MCF 10A (cell line): ENCODE measurements at regions not wholly inside any gene's neighbourhood (a gene's known extent, or its start where the extent isn't known, plus 50 kb on each side); places are given as distances from the start of the nearest gene placed in this dataset.
A peak's percentile ranks its signal among the peaks of the same experiment; 100 is the strongest.

Experiments
- BruUV-seq: library from RNA; stranded (reverse); fragments of 400-500 nt; replicated peaks from 2 replicates; lab custom pipeline; 2021; lab: Mats Ljungman, UMichigan
- CTCF ChIA-PET: fragments of 300-600 bp; sonication (Branson Sonifier 250); formaldehyde crosslinking; extraction: SDS; loops from one replicate; lab custom pipeline; 2021; ENCODE audit warnings: antibody characterized with exemption, inconsistent platforms; lab: Yijun Ruan, JAX
- POLR2A ChIA-PET: fragments of 300-600, 350-650 bp; sonication (Branson Sonifier 250); formaldehyde crosslinking; extraction: SDS; loops from one replicate; lab custom pipeline; 2020; ENCODE audit warnings: antibody characterized with exemption, inconsistent platforms; lab: Yijun Ruan, JAX
- DNase-seq: peaks from one replicate; pipeline ENCODE4 v3.0.0-alpha.2; 2018; ENCODE audit not compliant: unreplicated experiment
- H3K27ac Mint-ChIP-seq: one replicate; pipeline ENCODE4 v1.8.0; 2022; ENCODE audit warnings: mild to moderate bottlenecking, low read depth, mixed read lengths; ENCODE audit not compliant: unreplicated experiment
- H3K27me3 Mint-ChIP-seq: one replicate; pipeline ENCODE4 v1.8.0; 2022; ENCODE audit warnings: mixed read lengths; ENCODE audit not compliant: insufficient read depth, unreplicated experiment
- H3K36me3 Mint-ChIP-seq: one replicate; pipeline ENCODE4 v1.8.0; 2022; ENCODE audit warnings: mild to moderate bottlenecking, moderate library complexity, mixed read lengths; ENCODE audit not compliant: insufficient read depth, unreplicated experiment
- H3K4me1 Mint-ChIP-seq: one replicate; pipeline ENCODE4 v1.8.0; 2022; ENCODE audit warnings: mixed read lengths; ENCODE audit not compliant: insufficient read depth, unreplicated experiment
- H3K4me3 Mint-ChIP-seq: one replicate; pipeline ENCODE4 v1.8.0; 2022; ENCODE audit warnings: mild to moderate bottlenecking, moderate library complexity, mixed read lengths; ENCODE audit not compliant: unreplicated experiment
- H3K9me3 Mint-ChIP-seq: one replicate; pipeline ENCODE4 v1.8.0; 2022; ENCODE audit warnings: mixed read lengths; ENCODE audit not compliant: unreplicated experiment
- intact Hi-C: fragments of 100-400 bp; cut with micrococcal nuclease; formaldehyde crosslinking; loops from 2 replicates; pipeline ENCODE4 v1.14.1; 2022
- TF ChIP-seq, protein P1 (sequence below): fragments of 200-600 bp; IDR thresholded peaks from one replicate; pipeline ENCODE4 v1.8.0; 2022; ENCODE audit warnings: antibody characterized with exemption, mild to moderate bottlenecking; ENCODE audit not compliant: unreplicated experiment

DNA sequence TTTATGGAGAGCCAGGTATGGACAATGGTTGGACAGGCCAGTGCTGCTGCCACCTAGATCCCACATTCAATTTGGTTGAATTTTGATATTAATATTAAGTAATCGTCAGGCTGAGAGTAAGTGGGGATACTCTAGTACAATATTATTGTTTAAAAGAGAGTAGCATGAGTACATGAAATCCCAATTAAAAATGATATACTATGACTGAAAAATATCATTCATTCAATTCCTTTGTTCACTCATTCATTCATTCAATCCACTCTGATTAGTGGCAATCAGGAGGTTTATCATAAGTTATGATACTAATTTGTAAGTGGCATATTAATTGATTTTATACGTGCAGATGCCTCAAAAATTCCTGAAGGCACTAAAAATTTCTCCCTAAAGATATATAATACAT is 224.2 kb downstream of the DMRT2 start:
- DNase-seq = no peak
- TF ChIP-seq, protein P1, sequence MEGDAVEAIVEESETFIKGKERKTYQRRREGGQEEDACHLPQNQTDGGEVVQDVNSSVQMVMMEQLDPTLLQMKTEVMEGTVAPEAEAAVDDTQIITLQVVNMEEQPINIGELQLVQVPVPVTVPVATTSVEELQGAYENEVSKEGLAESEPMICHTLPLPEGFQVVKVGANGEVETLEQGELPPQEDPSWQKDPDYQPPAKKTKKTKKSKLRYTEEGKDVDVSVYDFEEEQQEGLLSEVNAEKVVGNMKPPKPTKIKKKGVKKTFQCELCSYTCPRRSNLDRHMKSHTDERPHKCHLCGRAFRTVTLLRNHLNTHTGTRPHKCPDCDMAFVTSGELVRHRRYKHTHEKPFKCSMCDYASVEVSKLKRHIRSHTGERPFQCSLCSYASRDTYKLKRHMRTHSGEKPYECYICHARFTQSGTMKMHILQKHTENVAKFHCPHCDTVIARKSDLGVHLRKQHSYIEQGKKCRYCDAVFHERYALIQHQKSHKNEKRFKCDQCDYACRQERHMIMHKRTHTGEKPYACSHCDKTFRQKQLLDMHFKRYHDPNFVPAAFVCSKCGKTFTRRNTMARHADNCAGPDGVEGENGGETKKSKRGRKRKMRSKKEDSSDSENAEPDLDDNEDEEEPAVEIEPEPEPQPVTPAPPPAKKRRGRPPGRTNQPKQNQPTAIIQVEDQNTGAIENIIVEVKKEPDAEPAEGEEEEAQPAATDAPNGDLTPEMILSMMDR = no peak
- POLR2A ChIA-PET = no interaction called here
- no peaks in the 10 kb centered on the region for H3K9me3 Mint-ChIP-seq
- H3K27ac Mint-ChIP-seq = no peak overlapping the region
- no peaks in the 10 kb centered on the region for H3K4me1 Mint-ChIP-seq
- intact Hi-C loops = no loop called here
- H3K36me3 Mint-ChIP-seq = no peaks in the 10 kb centered on the region
- no peak overlapping the region for H3K4me3 Mint-ChIP-seq
- no peaks in the 10 kb centered on the region for H3K27me3 Mint-ChIP-seq
- CTCF ChIA-PET = interaction anchor here (0.7 to 1.0 kb wide), 3 partner anchors 9 to 458 kb away, joined by 3 to 4 read pairs (median 3); no protein-coding TSS in a partner anchor
- no TSS peak for BruUV-seq

DNA sequence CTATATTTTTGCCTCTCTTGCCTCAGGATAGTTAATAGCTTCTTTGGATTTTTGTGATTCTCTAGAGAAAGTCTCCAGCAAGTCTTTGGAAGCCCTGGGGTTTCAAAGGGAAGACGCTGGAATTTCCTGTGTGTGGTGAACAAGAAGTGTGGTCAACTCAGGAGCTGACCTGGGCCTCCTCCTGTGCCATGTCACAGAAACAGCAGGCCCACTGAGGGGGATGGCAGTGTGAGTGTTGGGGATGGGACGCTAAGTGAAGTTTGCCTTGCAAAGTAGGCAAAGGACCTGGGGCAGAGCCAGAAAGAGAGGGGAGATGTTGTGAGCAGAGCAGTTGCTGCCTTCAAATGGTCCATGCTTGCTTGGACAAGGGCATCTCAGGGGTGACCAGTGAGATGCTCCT is 226.3 kb downstream of the DMRT2 start:
- no peaks in the 10 kb centered on the region for H3K27me3 Mint-ChIP-seq
- ChIA-PET CTCF (interaction anchor here (0.7 kb wide), 1 partner anchor 28 kb away, joined by 3 read pairs; no protein-coding TSS in a partner anchor), POLR2A (interaction anchor here (1.0 kb wide), 1 partner anchor 12 kb away, joined by 3 read pairs; no protein-coding TSS in a partner anchor)
- no peaks in the 10 kb centered on the region for H3K9me3 Mint-ChIP-seq
- no peaks in the 10 kb centered on the region for H3K4me1 Mint-ChIP-seq
- H3K4me3 Mint-ChIP-seq = no peak overlapping the region
- DNase-seq = no peak
- TF ChIP-seq, protein P1 = no peak
- no peak overlapping the region for H3K27ac Mint-ChIP-seq
- intact Hi-C loops = no loop called here
- no peaks in the 10 kb centered on the region for H3K36me3 Mint-ChIP-seq
- no TSS peak for BruUV-seq

- TF ChIP-seq, protein P1 = no peak
- no peaks in the 10 kb centered on the region for H3K4me1 Mint-ChIP-seq
- no peaks in the 10 kb centered on the region for H3K9me3 Mint-ChIP-seq
- DNase-seq = no peak
- H3K27ac Mint-ChIP-seq = no peak overlapping the region
- no peak overlapping the region for H3K4me3 Mint-ChIP-seq
- no peaks in the 10 kb centered on the region for H3K27me3 Mint-ChIP-seq
- no peaks in the 10 kb centered on the region for H3K36me3 Mint-ChIP-seq
- POLR2A ChIA-PET = no interaction called here
- CTCF ChIA-PET = interaction anchor here (0.5 to 0.6 kb wide), 2 partner anchors 10 to 11 kb away, joined by 3 read pairs; no protein-coding TSS in a partner anchor
- intact Hi-C loops = no loop called here
- BruUV-seq = no TSS peak
Measured at GRCh38 chr9:1284727-1285126, 234.6 kb downstream of the DMRT2 start.

- DNase-seq = peak; percentile 14
- TF ChIP-seq, protein P1 = no peak
- Mint-ChIP-seq H3K27me3 (no peaks in the 10 kb centered on the region), H3K4me3 (no peak overlapping the region), H3K36me3 (no peaks in the 10 kb centered on the region), H3K9me3 (no peaks in the 10 kb centered on the region), H3K27ac (no peak overlapping the region), H3K4me1 (no peaks in the 10 kb centered on the region)
- intact Hi-C loops = no loop called here
- ChIA-PET CTCF (no interaction called here), POLR2A (no interaction called here)
- no TSS peak for BruUV-seq
Measured at GRCh38 chr9:1285526-1285925, 235.4 kb downstream of the DMRT2 start.
